ELF-1 (cell line): ENCODE measurements at regions not wholly inside any gene's neighbourhood (a gene's known extent, or its start where the extent isn't known, plus 50 kb on each side); places are given as distances from the start of the nearest gene placed in this dataset.
"Not testable (repeated sequence)": the region's sequence is repeated elsewhere in the genome, so short reads cannot be mapped to it uniquely, and the experiment has no call there.

Source experiments
- DNase-seq: peaks from one replicate; pipeline ENCODE4 v3.0.0-alpha.2; 2016; ENCODE audit warnings: low read depth, low spot score

DNA sequence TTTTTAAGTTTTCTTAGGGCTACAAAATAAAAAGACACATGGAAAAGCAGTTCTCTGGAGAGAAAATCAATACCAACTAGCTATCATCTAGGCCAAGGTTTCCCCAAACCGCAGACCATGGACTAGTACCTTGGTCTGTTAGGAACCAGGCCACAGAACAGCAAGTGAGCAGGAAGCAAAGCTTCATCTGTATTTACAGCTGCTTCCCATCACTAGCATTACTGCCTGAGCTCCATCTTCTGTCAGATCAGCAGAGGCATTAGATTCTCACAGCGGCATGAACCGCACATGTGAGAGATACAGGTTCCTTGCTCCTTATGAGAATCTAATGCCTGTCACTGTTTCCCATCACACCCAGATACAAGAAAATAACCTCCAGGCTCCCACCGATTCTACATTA lies 1907.6 kb upstream of the ACO1 start:
- DNase-seq, result no peak

- no peak for DNase-seq
Measured at GRCh38 chr9:30478684-30479083, 1905.8 kb upstream of the ACO1 start.

- no peak for DNase-seq
Measured at GRCh38 chr9:30482499-30482898, 1901.9 kb upstream of the ACO1 start.

- no peak for DNase-seq
Measured at GRCh38 chr9:30484690-30485089, 1899.8 kb upstream of the ACO1 start.

DNA sequence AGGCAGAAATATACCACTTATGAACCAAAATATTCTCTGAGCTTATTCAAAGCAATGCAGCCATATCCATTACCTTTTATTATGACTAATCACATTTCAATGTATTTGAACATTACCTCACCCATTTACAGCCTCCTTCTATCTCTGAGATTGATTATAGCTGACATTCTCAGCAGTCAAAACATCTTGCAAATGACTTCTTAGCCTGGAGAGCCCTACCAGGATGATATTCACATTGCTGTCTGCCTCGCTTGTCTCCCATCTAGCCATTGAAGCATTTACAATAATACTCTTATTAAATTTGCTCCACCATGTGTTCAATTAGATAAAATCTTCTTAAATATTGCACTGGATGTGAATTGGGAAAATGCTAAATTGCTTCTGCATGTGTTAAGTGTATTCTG lies 1879.9 kb upstream of the ACO1 start:
- no peak for DNase-seq

DNA sequence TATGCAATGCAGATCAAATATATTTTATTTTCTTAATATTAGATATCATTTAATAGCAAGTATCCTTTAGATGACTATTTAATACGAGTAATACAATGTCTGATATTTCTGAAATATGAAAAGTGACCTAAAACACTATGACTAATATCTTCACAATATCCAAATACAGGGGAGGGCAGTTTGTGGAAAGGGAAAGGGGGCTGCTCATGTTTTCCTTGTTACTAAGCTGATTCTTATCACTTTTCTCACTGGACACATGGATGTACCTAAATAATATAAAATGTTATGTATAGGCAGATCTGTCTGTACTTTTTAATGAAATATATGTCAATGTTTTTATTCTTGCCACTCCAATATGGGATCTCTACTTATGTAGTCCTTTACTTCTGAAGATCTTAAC lies 1879.1 kb upstream of the ACO1 start:
- no peak for DNase-seq

DNA sequence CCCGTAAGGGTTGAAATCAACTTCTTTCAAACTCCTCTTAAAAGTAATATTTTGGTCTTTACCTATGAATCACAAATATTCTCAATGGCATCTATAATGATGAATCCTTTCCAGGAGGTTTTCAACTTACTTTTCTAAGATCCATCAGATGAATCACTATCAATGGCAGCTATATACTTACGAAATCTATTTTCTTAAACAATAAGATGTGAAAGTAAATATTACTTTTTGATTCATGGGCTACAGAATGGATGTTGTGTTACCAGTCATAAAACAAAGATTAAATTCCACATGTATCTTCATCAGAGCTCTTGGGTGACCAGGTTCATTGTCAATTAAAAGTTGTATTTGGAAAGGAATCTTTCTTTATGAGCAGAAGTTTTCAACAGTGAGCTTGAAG lies 1877.7 kb upstream of the ACO1 start:
- DNase-seq, result no peak

DNA sequence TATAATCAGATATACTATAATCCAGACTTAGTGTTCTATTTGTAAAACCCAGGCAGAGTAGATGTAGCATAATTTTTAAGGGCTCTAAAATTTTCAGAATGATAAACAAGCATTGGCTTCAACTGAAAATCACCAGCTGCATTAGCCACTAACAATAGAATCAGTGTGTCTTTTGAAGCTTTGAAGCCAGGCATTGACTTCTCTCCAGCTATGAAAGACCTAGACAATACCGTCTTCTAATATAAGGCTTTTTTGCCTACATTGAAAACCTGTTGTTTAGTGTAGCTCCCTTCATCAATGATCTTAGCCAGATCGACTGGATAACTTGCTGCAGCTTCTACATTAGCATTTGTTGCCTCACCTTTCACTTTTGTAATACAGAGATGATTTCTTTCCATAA lies 1877.3 kb upstream of the ACO1 start:
- DNase-seq, result no peak

- no peak for DNase-seq
Measured at GRCh38 chr9:30511666-30512065, 1872.8 kb upstream of the ACO1 start.

GRCh38 chr9:30519166-30519565 lies 1865.3 kb upstream of the ACO1 start:
- no peak for DNase-seq

DNA sequence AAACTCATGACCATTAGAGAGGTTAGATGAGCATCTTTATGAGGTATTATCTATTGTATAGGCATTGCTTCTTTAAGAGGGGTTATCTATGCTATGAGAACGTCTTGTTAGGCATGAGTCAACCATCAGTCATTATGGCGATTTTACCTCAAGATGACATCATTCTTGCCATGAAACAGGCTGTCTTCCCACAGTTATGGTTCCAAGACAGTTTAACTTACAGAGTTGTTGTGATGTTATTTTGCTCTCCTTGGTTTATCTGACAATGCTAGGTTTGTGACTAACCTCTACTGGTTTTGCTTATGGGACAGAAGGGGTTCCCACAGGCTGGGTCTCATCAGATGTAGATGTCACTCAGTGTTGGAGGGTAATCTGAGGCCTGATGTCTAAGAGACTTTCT lies 1864.7 kb upstream of the ACO1 start:
- DNase-seq, result no peak

DNA sequence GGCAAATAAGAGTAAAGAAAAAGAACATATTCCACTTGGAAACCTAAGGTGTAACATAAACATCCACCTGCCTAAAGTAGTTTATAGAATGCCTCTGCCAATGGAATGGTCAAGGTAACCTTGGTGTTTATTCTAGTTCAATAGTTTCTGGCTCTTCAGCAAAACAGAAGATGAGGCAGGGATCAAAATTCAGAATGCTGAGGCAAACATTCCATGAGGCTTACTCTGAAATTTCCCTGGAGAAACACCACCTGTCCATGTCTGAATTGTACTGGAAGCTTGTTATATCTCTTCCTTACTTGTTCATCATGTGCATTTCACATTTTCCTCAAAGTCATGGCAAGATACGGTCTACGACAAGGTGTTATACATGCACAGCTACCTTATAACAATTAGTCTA lies 1862.4 kb upstream of the ACO1 start:
- DNase-seq, result no peak

- DNase-seq, result no peak
Measured at GRCh38 chr9:30522486-30522885, 1862.0 kb upstream of the ACO1 start.

DNA sequence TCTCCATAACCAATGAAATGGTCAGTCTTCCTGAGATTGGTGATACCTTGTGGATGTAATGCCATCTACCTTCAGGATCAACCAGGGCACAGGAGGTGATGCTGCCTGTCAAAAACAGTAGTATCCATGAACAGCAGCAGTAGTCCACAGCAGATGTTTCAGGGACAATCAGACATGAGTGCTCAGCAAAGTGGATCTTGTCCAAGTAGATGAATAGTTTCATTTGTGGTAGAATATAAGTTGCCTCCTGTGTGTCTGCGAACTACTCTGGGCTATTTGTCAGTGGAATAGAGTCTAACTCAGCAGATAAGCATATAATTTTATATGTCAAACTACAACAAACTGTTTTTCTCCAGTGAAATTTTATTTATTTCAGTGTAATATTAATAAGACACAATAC lies 1860.1 kb upstream of the ACO1 start:
- no peak for DNase-seq

DNA sequence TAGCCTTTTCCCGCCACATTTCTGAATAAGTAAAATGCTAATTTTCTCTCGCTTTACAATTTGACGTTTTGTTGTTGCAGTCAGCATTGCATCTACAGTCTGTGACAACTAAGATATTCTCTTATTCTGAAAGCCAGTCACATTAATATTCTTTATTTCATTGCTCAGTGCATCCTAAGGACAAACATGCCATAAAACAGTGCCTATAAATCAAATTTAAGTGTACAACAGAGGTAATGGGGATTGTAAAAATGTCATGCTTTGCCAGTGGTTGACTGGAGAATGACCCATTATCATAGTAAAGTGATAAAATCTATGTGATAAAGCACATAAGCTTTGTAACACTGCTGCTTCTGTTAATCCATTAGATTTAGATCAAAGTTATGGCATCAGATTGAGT lies 1850.0 kb upstream of the ACO1 start:
- DNase-seq, result no peak

GRCh38 chr9:30534896-30535295 lies 1849.5 kb upstream of the ACO1 start:
- no peak for DNase-seq

DNA sequence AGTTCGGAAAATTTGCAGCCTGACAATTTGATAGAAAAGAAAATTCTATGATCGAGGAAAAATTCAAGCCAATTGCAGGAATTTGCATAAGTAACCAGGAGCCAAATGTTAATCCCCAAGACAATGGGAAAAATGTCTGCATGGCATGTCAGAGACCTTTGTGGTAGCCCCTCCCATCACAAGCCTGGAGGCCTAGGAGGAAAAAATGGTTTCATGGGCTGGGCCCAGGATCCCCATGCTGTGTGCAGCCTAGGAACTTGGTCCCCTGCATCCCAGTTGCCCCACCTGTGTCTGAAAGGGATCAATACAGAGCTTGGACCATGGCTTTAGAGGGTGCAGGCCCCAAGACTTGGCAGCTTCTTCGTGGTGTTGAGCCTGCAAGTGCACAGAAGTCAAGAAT lies 1847.9 kb upstream of the ACO1 start:
- DNase-seq, result no peak

GRCh38 chr9:30539696-30540095 lies 1844.7 kb upstream of the ACO1 start:
- not testable (repeated sequence) for DNase-seq

- DNase-seq, result no peak
Measured at GRCh38 chr9:30574355-30575151, 1809.9 kb upstream of the ACO1 start.

DNA sequence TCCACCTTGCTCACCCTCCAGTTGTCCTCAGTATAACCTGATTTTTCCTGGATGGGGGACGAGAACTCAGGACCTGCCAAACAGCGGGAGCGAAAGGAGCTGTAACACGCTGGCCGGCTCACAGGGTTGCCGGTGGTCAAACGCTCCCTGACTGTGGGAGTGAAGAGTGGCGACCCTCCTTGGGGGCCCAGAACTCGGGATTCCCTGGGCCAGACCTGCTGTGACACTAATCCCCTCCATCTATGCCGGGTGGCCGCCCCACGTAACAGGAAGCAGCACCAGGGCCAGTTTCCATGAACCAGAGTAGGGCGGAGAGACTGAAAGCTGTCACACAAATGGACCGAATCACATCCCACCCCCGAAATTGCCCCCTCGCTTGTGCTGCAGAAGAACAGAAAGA lies 1809.2 kb upstream of the ACO1 start:
- DNase-seq, result no peak

- no peak for DNase-seq
Measured at GRCh38 chr9:30575691-30576090, 1808.8 kb upstream of the ACO1 start.

- no peak for DNase-seq
Measured at GRCh38 chr9:30579810-30580209, 1804.6 kb upstream of the ACO1 start.

GRCh38 chr9:30582240-30582639 lies 1802.2 kb upstream of the ACO1 start:
- DNase-seq, result no peak

DNA sequence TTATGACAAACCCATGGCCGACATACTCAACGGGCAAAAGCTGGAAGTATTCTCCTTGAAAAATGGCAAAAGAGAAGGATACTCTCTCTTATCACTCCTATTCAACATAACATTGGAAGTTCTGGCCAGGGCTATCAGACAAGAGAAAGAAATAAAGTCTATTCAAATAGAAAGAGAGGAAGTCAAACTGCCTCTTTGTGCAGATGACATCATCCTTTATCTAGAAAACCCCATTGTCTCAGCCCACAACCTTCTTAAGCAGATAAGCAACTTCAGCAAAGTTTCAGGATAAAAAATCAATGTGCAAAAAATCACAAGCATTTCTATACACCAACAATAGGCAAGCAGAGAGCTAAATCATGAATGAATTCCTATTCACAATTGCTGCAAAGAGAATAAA lies 1799.9 kb upstream of the ACO1 start:
- DNase-seq, result no peak
